ENCODE measurements at regions not wholly inside any gene's neighbourhood (a gene's known extent, or its start where the extent isn't known, plus 50 kb on each side); places are given as distances from the start of the nearest gene placed in this dataset.
"Not testable (repeated sequence)": the region's sequence is repeated elsewhere in the genome, so short reads cannot be mapped to it uniquely, and the experiment has no call there.

DNA sequence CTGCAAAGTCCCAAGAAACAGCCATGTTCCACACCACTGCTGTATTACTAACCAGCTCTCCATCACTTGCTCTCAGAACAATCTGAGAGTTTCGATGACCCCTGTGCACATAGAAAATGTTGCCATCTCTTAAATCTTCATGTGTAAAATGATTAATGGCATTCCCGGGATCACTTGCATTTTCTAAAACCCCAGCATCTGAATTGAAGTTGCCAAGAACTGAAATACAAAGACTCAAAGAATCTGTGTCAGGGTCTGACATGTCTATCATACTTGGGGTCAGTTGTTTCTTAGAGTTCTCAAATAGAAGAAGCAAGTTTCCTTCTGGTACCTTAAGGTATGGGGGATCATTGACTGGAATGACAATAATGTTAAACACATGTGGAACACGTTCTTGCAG lies 115.1 kb downstream of the ESM1 start:
- no peaks in the 10 kb centered on the region for H3K9me3 ChIP-seq (ENCODE audit: control insufficient read depth, low read depth, low read length)
- DNase-seq = no peak
- H3K4me3 ChIP-seq (ENCODE audit: low read length) = no peak overlapping the region
- H3K27me3 ChIP-seq (ENCODE audit: control insufficient read depth, insufficient read depth, low read length) = no peaks in the 10 kb centered on the region
- H3K4me1 ChIP-seq (ENCODE audit: control insufficient read depth, insufficient read depth, low read length) = no peaks in the 10 kb centered on the region
- no peak overlapping the region for H3K27ac ChIP-seq (ENCODE audit: low read length)
- H3K36me3 ChIP-seq (ENCODE audit: control insufficient read depth, insufficient read depth, low read length) = no peaks in the 10 kb centered on the region
- WGBS (ENCODE audit: insufficient coverage, low lambda C conversion rate) = no CpG with 5 or more reads among the region's 3 CpGs

DNA sequence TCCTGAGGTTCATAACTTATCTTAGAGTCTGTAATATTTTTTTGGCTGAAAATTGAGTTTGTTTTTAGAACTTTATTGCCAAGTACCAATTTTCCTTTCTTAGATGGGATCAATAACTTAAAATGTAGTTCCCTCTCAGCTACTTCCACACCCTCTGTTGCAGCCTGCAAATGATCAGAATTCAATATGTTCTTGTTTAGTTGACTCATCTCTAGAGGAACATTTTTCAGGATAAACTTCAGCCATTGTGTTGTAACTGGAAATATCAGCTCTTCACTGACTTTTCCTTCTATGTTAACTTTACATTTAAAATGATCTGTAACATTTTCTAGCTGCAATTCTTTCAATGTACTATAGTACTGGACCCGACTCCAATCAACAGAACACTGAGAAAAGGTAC lies 115.7 kb downstream of the ESM1 start:
- Histone ChIP-seq H3K9me3 (ENCODE audit: control insufficient read depth, low read depth, low read length) (no peaks in the 10 kb centered on the region), H3K4me3 (ENCODE audit: low read length) (no peak overlapping the region), H3K27ac (ENCODE audit: low read length) (no peak overlapping the region), H3K4me1 (ENCODE audit: control insufficient read depth, insufficient read depth, low read length) (no peaks in the 10 kb centered on the region), H3K36me3 (ENCODE audit: control insufficient read depth, insufficient read depth, low read length) (no peaks in the 10 kb centered on the region), H3K27me3 (ENCODE audit: control insufficient read depth, insufficient read depth, low read length) (no peaks in the 10 kb centered on the region)
- WGBS (ENCODE audit: insufficient coverage, low lambda C conversion rate) = no CpG with 5 or more reads among the region's 1 CpG
- no peak for DNase-seq

DNA sequence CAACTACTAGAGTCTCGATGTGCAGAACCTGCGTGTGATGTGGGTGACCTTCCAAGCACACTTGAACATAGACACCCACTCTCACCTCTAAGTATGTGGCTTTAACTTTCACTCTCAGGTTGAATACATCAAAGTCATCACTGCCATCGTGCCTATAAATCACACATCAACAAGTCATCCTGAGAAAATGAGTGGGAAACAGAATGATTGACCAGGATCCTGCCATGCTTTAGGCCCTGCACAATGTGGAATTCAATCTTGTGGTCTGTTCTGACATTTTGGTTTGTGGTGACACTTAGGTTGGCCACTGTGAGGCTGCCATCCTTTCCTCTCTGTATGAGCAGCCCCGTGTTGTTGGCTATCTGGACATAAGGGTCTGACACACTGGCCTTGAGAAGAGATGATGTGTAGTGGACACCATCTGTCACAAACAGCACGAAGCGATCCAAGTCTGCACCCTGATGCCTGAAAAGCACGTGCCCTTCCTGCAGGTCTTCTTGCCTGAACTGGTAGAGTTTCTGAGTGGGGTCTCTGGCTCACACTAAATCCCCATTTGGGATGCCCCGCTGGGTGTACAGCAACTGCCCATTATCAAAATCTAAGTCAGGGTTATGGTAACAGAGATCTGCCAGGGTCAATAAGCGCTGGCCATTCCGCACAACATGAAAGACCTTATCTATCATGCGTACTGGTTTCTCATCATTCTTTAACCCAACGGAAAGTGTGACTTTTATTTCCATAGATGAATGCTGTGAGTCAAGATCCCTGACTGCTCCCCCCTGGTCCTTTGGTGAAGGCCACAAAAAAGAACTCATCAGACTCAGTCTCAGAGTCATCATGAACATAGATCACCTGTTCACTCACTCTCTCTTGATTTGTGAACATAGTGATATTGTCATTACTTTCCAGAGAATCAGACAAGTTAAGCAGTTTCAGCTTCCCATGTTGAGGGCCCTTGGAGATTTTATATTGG lies 116.6 kb downstream of the ESM1 start:
- WGBS (ENCODE audit: insufficient coverage, low lambda C conversion rate) = no CpG with 5 or more reads among the region's 12 CpGs
- H3K9me3 ChIP-seq (ENCODE audit: control insufficient read depth, low read depth, low read length) = no peaks in the 10 kb centered on the region
- H3K27me3 ChIP-seq (ENCODE audit: control insufficient read depth, insufficient read depth, low read length) = no peaks in the 10 kb centered on the region
- no peak overlapping the region for H3K4me3 ChIP-seq (ENCODE audit: low read length)
- no peaks in the 10 kb centered on the region for H3K36me3 ChIP-seq (ENCODE audit: control insufficient read depth, insufficient read depth, low read length)
- no peak overlapping the region for H3K27ac ChIP-seq (ENCODE audit: low read length)
- no peak for DNase-seq
- H3K4me1 ChIP-seq (ENCODE audit: control insufficient read depth, insufficient read depth, low read length) = no peaks in the 10 kb centered on the region

DNA sequence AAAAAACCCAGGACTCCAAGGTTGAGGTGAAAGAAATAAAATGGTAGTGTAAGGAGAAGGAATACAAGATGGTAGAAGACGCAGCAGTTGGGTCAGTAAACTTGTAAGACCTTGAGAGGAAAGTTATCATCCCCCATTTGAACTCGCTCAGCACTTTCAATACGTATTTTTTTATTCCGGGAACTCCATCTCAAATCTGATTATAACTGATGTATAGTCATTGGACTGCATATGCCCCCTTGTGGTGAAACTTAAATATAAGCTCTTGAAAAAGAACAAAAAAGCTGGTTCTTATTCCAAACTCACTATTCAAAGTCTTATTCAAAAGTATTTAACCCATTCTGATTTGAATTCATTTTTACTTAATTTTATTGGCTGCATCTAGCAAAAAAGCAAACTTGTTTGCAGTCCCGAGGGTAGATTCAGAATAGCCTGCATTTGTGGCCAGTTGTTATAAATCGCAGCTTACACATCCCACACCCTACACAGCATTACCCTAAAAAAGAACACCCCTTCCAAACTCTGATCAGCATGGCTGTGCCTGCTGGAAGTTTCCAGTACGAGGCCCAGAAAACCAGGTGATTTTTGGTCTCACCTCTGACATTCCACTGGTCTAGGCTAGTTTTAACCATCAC lies 118.0 kb downstream of the ESM1 start:
- Histone ChIP-seq H3K27ac (ENCODE audit: low read length) (no peak overlapping the region), H3K27me3 (ENCODE audit: control insufficient read depth, insufficient read depth, low read length) (peaks cover 4% of the 10 kb centered on the region), H3K4me3 (ENCODE audit: low read length) (no peak overlapping the region), H3K9me3 (ENCODE audit: control insufficient read depth, low read depth, low read length) (no peaks in the 10 kb centered on the region), H3K36me3 (ENCODE audit: control insufficient read depth, insufficient read depth, low read length) (no peaks in the 10 kb centered on the region), H3K4me1 (ENCODE audit: control insufficient read depth, insufficient read depth, low read length) (no peaks in the 10 kb centered on the region)
- 71% methylated on average over 1 of the region's 7 CpGs for WGBS (ENCODE audit: insufficient coverage, low lambda C conversion rate)
- peak; percentile 29 to 41 for DNase-seq

DNA sequence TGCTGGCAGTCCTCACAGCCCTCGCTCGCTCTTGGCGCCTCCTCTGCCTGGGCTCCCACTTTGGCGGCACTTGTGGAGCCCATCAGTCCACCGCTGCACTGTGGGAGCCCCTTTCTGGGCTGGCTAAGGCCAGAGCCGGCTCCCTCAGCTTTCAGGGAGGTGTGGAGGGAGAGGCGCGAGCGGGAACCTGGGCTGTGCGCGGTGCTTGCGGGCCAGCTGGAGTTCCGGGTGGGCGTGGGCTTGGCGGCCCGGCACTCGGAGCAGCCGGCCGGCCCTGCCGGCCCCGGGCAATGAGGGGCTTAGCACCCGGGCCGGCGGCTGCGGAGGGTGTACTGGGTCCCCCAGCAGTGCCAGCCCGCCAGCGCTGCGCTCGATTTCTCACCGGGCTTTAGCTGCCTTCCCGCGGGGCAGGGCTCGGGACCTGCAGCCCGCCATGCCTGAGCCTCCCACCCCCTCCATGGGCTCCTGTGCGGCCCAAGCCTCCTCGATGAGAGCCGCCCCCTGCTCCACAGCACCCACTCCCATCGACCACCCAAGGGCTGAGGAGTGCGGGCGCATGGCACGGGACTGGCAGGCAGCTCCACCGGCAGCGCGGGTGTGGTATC lies 120.4 kb downstream of the ESM1 start:
- H3K27me3 ChIP-seq (ENCODE audit: control insufficient read depth, insufficient read depth, low read length); H3K4me3 ChIP-seq (ENCODE audit: low read length); H3K9me3 ChIP-seq (ENCODE audit: control insufficient read depth, low read depth, low read length); H3K36me3 ChIP-seq (ENCODE audit: control insufficient read depth, insufficient read depth, low read length); DNase-seq; H3K27ac ChIP-seq (ENCODE audit: low read length); H3K4me1 ChIP-seq (ENCODE audit: control insufficient read depth, insufficient read depth, low read length): not testable (repeated sequence)
- no CpG with 5 or more reads among the region's 44 CpGs for WGBS (ENCODE audit: insufficient coverage, low lambda C conversion rate)

DNA sequence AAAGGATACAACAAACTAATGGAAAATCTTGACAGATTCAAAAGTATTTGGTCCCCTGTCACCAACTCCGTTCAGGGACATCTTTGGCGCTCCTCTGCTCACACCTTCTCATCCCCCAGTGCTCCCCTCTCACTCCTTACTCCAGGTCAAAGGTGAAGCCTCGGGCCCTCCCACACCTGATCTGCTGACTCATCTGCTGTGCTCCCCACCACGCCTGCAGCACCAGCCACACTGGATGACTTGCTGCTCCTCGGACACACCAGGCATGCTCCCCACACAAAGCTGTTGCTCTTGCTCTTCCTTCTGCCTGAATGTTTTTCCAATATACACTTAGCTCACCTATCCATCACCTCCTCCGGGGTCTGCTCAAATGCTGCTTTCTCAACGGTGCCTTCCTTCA lies 123.4 kb downstream of the ESM1 start:
- Histone ChIP-seq H3K4me1 (ENCODE audit: control insufficient read depth, insufficient read depth, low read length) (no peaks in the 10 kb centered on the region), H3K27ac (ENCODE audit: low read length) (no peak overlapping the region)
- 50% methylated on average over 1 of the region's 7 CpGs for WGBS (ENCODE audit: insufficient coverage, low lambda C conversion rate)

DNA sequence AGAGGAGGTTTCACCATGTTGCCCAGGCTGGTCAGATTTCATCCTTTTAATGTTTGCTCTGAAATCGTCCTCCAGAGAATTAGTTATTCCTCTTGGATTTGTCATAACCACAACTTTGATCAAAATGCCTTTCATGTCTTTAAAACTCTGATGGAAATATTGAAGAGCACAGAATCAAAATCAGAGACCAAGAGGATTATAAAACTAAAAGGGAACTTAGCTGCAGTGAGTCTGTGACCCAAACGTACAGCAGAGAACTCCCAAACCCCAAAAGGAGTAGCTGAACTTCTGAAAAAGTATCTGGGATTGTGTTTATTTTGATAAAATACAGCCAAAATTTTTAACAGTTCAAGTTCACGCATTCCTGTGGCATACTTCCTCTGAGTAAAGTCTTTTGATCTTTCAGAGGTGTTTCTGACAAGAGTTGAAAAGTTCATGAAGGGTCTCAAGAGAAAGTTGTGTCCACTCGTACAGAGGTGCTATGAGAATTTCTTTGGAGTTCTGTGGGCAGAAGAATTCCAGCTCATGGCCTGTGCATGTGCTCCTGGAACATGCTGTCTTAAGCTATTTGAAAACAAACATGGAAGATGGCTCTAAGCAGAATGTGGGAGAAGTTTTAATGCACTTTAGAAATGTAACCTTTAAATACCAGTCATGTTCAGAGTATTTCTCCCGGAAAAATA lies 124.0 kb downstream of the ESM1 start:
- no peak overlapping the region for H3K27ac ChIP-seq (ENCODE audit: low read length)
- H3K9me3 ChIP-seq (ENCODE audit: control insufficient read depth, low read depth, low read length) = no peaks in the 10 kb centered on the region
- 87% methylated on average over 4 of the region's 5 CpGs for WGBS (ENCODE audit: insufficient coverage, low lambda C conversion rate)

More for the DNA sequence above, 123.4 kb downstream of the ESM1 start:
- no peak for DNase-seq
- Histone ChIP-seq H3K9me3 (ENCODE audit: control insufficient read depth, low read depth, low read length) (no peaks in the 10 kb centered on the region), H3K36me3 (ENCODE audit: control insufficient read depth, insufficient read depth, low read length) (no peaks in the 10 kb centered on the region), H3K4me3 (ENCODE audit: low read length) (no peak overlapping the region), H3K27me3 (ENCODE audit: control insufficient read depth, insufficient read depth, low read length) (peaks cover 8% of the 10 kb centered on the region)

DNA sequence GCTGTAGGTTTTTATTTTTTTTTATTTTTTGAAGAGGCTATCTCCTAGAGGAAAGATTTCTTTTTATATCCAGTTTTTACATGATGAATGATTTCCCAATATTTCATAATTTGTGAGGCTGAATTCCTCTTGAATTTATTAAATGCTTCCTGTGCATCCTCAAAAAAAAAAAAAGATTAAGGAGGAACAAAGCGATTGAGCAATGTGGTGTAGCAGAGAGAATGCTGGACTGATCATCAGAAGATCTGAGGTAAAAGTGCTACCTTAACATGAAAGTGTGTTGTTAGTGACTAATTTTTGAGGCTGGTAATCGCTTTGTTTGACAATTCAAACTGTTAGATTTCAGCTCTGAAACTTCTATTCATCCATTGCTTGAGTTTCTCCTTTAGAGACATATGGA lies 125.1 kb downstream of the ESM1 start:
- DNase-seq = no peak
- Histone ChIP-seq H3K27me3 (ENCODE audit: control insufficient read depth, insufficient read depth, low read length) (peaks cover 8% of the 10 kb centered on the region), H3K27ac (ENCODE audit: low read length) (no peak overlapping the region), H3K4me1 (ENCODE audit: control insufficient read depth, insufficient read depth, low read length) (no peaks in the 10 kb centered on the region), H3K4me3 (ENCODE audit: low read length) (no peak overlapping the region), H3K9me3 (ENCODE audit: control insufficient read depth, low read depth, low read length) (no peaks in the 10 kb centered on the region), H3K36me3 (ENCODE audit: control insufficient read depth, insufficient read depth, low read length) (no peaks in the 10 kb centered on the region)
- 60% methylated on average over 1 of the region's 2 CpGs for WGBS (ENCODE audit: insufficient coverage, low lambda C conversion rate)

More for the DNA sequence above, 124.0 kb downstream of the ESM1 start:
- H3K4me3 ChIP-seq (ENCODE audit: low read length) = no peak overlapping the region
- H3K27me3 ChIP-seq (ENCODE audit: control insufficient read depth, insufficient read depth, low read length) = peaks cover 8% of the 10 kb centered on the region
- no peak for DNase-seq
- H3K4me1 ChIP-seq (ENCODE audit: control insufficient read depth, insufficient read depth, low read length) = no peaks in the 10 kb centered on the region
- H3K36me3 ChIP-seq (ENCODE audit: control insufficient read depth, insufficient read depth, low read length) = no peaks in the 10 kb centered on the region

DNA sequence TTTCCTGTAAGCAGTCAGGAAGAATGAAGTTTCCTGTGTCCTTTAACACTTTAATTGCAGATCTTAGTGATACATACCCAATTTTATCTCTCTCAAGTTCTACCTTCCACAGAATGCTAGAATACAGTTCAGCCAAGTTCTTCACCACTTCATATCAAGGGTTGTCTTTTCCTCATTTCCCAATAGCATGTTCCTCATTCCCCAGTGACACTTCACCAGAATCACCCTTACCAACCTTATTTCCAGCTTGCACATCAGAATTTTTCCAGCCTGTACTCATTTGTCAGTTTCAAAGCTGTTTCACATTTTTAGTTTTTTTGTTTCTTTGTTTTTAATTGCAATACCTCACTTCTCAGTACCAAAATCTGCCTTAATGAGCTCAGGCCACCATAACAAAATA lies 126.1 kb downstream of the ESM1 start:
- Histone ChIP-seq H3K9me3 (ENCODE audit: control insufficient read depth, low read depth, low read length) (no peaks in the 10 kb centered on the region), H3K4me1 (ENCODE audit: control insufficient read depth, insufficient read depth, low read length) (no peaks in the 10 kb centered on the region), H3K4me3 (ENCODE audit: low read length) (no peak overlapping the region), H3K36me3 (ENCODE audit: control insufficient read depth, insufficient read depth, low read length) (no peaks in the 10 kb centered on the region), H3K27me3 (ENCODE audit: control insufficient read depth, insufficient read depth, low read length) (peaks cover 8% of the 10 kb centered on the region), H3K27ac (ENCODE audit: low read length) (no peak overlapping the region)
- DNase-seq = no peak

DNA sequence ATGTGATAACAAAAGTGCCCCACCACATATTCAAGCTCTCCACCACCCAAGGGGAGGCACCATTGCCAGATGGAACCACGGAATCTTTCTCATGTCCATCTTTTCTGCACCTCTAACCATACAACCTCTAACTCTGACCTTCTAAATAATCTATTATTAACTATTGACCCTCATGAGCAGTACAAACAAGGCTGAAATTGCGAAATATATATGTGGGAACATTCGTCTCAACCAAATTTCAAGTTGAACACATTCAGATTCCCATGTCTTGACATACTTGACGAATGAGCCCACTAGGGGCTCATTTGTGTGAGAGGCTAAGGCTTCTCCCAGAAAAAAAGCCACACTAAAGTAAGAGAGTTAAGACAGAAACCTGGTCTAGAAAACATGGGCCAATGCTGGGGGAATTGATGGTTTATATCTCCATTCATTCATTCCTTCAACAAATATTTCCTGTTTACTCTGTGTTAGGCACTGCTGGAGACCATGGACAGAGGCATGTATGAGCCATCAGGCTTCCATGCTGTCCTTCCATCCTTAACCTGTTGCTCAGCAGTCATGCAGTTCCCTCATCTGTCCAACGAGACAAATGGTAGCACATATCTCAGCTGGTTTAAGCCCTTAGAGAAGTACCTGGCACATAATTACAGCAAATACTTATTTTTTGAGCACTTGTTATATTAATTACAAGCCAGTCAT lies 130.4 kb downstream of the ESM1 start:
- no peak for DNase-seq

More for the DNA sequence above, 130.4 kb downstream of the ESM1 start:
- no peaks in the 10 kb centered on the region for H3K36me3 ChIP-seq (ENCODE audit: control insufficient read depth, insufficient read depth, low read length)
- no peak overlapping the region for H3K4me3 ChIP-seq (ENCODE audit: low read length)
- H3K9me3 ChIP-seq (ENCODE audit: control insufficient read depth, low read depth, low read length) = no peaks in the 10 kb centered on the region
- H3K27ac ChIP-seq (ENCODE audit: low read length) = no peak overlapping the region
- no CpG with 5 or more reads among the region's 5 CpGs for WGBS (ENCODE audit: insufficient coverage, low lambda C conversion rate)
- peaks cover 8% of the 10 kb centered on the region for H3K27me3 ChIP-seq (ENCODE audit: control insufficient read depth, insufficient read depth, low read length)
- H3K4me1 ChIP-seq (ENCODE audit: control insufficient read depth, insufficient read depth, low read length) = no peaks in the 10 kb centered on the region

Measured in large intestine (tissue), 3 donors.